DMS79 (cell line): ENCODE measurements at regions not wholly inside any gene's neighbourhood (a gene's known extent, or its start where the extent isn't known, plus 50 kb on each side); places are given as distances from the start of the nearest gene placed in this dataset.

Source experiments
- DNase-seq: peaks from one replicate; lab custom pipeline; 2025; lab: John Stamatoyannopoulos, UW

DNA sequence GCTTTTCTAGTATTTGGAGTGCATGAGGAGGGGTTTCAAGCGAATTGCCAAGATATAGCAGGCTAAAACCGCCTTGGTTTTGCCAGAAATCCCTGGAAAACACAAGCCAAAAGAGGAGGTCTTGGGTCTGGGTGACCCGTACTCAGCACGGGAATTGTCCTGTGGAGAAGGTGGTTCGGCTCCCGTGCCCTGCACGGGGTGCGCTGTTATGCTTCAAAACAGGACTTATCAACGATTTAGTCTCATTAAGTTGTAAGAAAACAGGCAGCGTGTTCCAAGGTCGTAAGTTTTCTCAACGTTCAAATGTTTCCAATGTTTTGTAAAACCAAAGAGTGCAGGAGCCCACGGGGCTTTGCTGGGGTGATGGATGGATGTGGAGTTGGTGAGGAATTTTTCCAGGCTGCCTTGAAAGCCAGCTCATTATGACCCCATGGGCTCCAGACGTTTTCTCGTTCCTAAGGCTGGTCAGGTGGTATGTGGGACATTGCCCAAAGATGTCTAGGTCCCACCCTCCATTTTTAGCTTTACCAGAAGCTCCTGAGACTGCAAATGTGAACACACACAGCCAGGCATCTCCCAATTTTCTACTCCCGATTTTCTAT lies 75.4 kb upstream of the CLDN14 start:
- DNase-seq, result no peak

GRCh38 chr21:36557316-36557715 lies 77.4 kb upstream of the CLDN14 start:
- DNase-seq, result no peak

DNA sequence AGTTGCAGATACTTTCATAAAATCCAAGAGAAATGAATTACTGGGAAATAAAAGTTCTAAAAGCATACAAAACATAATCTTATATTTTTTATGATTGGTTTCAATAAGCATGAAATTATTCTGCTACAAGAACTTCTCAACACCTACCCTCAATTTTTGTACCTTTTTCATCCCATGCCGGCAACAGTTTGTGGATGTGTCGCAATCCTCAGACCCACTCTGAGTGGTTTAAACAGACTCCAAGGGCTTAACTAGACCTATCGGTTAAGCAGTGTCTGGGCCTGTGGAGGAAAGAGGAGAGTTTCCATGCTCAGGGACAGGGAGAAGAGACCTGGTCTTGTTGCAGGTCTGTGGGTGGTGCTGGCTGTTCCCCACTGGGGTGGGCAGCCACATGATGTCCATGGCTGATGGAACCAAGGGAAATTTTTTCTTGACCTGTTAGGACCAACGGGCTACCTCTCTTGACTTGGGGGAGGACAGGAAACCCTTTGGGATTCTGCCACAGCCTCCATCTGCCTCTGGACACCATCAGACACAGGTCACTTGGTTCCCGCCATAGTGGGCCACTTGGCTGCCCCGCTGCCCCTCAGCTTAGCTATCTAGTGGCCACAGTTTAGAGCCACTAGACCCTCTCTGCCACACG lies 81.1 kb upstream of the CLDN14 start:
- no peak for DNase-seq

GRCh38 chr21:36563341-36563926 lies 83.5 kb upstream of the CLDN14 start:
- no peak for DNase-seq

- DNase-seq, result no peak
Observed at GRCh38 chr21:36564647-36565046, 84.7 kb upstream of the CLDN14 start.

DNA sequence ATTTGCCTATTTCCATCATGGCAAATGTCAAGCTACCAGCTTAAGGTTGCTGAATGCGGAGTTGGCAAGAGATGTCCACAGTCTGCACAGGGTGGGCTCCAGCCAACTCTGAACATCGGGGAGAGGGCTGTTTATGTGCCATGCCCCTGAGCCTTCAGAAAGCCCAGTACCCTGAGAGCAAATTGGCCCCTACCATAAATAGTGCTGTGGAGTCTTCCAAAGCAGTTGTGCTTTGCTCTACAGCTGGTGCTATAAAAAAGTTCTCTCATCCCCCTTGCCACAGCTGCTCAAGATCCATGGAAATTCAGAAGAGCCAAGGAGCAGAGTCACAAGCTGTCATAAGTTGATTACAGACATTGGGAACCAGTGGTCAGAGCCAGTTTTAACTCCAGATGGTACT lies 85.6 kb upstream of the CLDN14 start:
- no peak for DNase-seq

DNA sequence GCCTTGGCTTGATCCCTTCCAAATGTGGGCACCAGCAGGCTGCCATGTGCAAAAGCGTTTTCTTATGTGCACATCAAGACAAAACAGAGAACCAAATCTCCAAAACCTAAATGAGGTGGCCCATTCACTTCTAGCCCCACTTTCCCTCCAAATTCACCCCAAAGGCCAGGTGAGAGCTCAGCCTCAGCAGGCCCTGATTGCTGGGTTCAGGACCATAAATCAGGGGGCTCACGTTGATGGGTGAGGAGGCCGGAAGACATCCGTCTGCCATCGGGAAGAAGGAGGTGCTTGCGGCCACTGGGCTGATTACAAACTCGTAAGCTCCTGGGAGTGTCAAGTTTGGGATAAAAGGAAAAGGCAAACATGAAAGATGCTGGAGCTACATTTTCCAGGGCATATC lies 86.7 kb upstream of the CLDN14 start:
- no peak for DNase-seq

DNA sequence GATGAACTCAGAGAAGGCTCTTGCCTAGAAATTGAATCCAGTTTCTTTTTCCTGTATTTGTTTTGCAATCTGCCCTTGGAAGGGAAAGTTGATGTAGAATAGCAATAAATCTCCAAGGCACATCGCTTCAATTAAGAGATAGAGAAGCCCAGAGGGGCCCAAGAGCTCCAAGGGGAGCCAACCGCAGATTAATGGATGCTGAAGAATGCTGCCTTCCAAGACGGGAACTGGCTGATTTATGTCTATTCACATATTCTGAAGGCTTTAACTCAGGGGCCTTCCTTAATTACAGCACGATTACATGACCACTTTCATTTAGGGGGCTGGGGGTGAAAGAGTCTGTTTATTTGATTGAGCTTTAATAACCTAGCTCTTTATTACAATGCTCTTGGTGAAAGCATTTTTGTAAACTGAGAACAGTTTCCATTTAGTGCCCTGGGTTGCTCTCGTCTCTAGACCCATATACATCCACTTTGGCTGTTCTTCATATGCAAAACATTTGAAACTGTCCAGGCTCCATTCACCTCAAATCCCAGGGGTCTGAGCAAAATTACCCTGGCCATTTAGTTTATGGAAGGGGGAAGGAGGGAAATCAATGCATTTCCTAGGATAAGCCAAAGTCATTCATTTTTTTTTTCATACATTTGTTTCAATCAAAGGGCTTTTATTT lies 87.4 kb upstream of the CLDN14 start:
- DNase-seq, result no peak

- no peak for DNase-seq
Observed at GRCh38 chr21:36569511-36569910, 89.6 kb upstream of the CLDN14 start.

- no peak for DNase-seq
Observed at GRCh38 chr21:36571556-36571955, 91.6 kb upstream of the CLDN14 start.

- DNase-seq, result no peak
Observed at GRCh38 chr21:36572039-36572438, 92.1 kb upstream of the CLDN14 start.

DNA sequence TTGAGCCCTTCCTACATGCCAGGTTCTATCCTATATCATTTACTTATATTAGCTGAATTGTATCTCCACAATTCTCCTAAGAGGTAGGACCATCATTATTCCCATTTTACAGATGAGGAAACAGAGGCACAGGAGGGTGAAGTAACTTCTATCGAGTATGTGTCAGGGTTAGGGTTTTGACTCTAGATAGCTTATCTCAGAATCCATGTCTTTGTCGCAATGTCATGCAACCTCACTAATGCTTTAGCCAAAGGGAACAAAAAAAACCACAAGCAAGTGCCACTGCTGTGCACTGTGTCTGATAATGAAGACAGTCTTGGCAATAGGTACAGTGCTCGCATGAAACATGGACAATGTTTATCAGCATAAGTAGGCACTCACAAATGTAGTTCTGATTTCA lies 95.4 kb upstream of the CLDN14 start:
- DNase-seq, result no peak

DNA sequence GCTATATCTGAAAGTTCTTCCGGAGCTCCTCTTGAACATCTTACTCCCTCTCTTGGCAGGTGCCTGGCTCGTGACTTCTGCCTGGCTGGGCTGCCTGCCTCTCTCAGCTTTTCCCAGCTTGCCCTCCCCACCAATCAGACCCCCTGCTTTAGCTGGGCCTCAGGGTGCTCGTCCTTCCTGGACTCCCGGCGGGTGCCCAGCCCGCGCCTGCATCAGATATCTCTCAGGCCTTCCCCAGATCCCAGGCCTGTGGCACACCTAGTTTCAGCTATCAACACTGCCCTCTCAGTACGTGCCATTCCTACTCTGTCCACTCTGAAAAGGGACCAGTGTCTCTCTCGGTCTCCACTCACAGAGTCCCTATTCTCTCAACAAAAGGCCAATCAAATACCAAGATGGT lies 96.5 kb upstream of the CLDN14 start:
- no peak for DNase-seq

DNA sequence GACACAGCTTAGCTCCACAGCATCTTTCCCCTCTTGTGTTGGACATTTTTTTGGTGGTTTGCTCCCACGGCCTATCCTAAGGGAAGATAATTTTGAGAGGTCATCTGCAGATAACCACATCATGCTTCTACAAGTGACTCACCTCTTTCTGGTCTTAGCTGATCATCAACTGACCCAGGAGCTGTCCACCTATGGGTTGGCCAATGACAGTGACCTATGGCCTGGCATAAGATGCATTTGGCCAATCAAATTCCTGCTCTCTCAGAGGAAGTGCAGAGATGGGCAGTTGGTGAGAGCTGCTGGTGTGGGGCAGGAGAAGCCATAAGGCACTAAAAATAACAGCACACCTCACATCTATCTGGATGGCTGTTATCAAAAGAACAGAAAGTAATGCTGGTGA lies 100.0 kb upstream of the CLDN14 start:
- no peak for DNase-seq

DNA sequence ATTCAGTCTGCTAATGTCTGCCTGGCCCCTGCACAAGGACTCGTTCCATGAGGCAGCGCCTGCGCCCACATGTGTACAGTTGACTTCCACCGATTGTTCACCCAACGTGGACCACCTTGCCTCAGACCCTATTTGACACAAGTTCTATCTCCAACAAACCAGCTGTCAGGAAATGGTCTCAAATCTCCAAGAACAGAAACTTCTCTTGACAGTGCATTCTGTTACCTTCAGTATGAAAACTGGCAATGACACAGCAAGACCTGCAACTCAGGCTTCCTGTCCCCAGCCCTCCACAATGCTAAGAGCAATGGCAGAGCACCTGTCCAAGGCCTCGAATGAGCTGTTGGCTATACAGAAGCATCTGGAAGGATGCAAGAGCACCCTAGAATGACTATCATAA lies 102.3 kb upstream of the CLDN14 start:
- DNase-seq, result no peak

- no peak for DNase-seq
Observed at GRCh38 chr21:36583591-36583990, 103.7 kb upstream of the CLDN14 start.

DNA sequence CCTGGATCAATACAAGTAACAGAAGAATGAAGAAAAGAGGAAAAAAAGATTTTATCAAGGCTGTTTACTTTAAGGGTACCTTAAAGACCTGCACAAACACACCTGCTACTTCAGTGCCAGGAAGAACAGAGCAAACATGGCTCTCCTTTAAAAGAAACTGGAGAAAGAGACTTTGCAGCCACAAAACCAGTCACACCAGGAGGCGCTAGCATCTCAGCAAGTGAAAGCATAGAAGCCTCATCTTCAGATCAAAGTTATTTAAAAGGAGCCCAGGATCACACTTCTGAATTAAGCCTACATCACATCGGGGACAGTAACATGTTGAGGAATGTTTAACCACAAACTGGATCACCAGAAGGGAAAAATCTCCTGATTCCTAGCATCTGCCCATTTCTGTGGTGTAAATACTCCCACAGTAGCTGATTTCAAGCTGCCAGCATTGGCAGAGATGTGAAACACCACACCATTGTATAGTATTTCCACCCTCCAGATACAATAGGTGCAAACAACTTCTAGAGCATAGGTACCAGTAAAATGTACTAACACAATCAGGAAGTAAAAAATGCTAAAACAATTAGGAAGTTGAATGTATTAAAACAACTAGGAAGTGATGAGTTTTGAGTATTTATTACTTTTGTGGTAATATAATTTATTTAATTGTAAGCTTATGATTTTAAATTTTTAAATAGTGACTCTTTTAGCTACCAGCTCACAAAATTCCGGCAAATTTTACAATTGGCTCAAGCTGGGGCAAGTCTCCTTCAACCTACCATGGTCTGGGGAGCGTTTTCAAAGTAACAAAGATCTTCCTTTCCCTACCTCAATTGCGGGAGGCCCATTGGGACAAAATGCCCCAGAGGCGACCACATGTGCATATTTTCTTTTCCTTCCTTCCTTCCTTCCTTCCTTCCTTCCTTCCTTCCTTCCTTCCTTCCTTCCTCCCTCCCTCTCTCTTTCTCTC lies 105.3 kb upstream of the CLDN14 start:
- no peak for DNase-seq

DNA sequence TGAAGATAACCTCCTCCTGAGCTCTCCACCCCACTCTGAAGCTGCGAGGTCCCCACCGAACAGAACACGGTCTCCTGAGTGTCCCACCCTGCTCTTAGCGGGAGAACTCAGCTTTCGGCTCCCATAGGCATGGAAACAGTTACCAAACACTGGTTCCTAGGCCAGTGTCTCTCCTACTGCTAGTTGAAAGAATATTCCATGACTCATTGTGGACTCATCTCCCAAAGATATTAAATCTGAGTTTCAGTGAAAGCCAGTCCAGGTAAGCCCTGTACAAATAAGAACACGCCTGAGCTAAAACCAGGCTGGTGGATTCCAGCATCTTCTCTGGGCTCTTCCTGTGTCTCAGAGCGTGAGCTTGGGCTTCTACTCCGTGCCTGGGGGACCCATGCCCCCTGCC lies 107.5 kb upstream of the CLDN14 start:
- DNase-seq, result no peak

DNA sequence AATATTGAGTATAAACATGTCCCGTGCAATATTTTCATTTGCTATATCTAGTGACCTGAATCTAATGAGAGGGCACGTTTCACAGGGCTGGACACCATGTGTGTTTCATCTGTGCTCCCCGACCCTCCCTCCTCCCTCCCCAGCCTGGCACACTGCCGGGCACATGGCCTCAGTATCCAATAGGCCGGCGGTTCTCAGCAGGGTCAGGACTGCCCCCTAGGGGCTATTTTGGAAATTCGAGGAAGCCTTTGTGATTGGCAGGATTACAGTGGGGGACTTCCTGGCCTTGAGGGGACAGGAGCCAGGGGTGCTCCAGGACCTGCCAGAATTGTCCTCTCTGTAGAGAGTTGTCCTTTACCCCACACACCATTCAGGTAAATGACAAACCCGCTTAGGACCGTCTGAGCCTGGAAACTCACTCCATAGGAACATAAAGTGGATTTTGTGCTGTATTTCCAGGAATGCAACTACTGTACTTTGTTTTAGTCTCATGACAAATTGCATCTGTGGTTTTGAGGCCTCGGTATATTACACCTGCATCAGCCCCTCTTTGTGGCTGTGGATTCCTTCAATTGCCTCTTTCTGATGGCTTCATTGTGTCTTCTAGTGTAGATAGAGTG lies 109.5 kb upstream of the SIM2 start:
- DNase-seq, result no peak

GRCh38 chr21:36591326-36591970 lies 107.5 kb upstream of the SIM2 start:
- DNase-seq, result no peak

- no peak for DNase-seq
Observed at GRCh38 chr21:36596174-36596573, 102.7 kb upstream of the SIM2 start.
